ENCODE measurements at regions not wholly inside any gene's neighbourhood (a gene's known extent, or its start where the extent isn't known, plus 50 kb on each side); places are given as distances from the start of the nearest gene placed in this dataset.

- TF ChIP-seq, protein P1, sequence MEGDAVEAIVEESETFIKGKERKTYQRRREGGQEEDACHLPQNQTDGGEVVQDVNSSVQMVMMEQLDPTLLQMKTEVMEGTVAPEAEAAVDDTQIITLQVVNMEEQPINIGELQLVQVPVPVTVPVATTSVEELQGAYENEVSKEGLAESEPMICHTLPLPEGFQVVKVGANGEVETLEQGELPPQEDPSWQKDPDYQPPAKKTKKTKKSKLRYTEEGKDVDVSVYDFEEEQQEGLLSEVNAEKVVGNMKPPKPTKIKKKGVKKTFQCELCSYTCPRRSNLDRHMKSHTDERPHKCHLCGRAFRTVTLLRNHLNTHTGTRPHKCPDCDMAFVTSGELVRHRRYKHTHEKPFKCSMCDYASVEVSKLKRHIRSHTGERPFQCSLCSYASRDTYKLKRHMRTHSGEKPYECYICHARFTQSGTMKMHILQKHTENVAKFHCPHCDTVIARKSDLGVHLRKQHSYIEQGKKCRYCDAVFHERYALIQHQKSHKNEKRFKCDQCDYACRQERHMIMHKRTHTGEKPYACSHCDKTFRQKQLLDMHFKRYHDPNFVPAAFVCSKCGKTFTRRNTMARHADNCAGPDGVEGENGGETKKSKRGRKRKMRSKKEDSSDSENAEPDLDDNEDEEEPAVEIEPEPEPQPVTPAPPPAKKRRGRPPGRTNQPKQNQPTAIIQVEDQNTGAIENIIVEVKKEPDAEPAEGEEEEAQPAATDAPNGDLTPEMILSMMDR (IDR thresholded peaks at IDR 0.05): no peak
- no peak for TF ChIP-seq POLR2AphosphoS5 (IDR thresholded peaks at IDR 0.05)
- no peak for TF ChIP-seq POLR2A (IDR thresholded peaks at IDR 0.05)
- no peak for TF ChIP-seq EP300 (IDR thresholded peaks at IDR 0.05)
These were observed 418.4 kb downstream of the EFNB2 start for GRCh38 chr13:106117035-106117434.

All from gastroesophageal sphincter (tissue), 3 donors.